H1 (cell line): ENCODE measurements at regions not wholly inside any gene's neighbourhood (a gene's known extent, or its start where the extent isn't known, plus 50 kb on each side); places are given as distances from the start of the nearest gene placed in this dataset.

Experiments used
- CTCF ChIA-PET: fragments of 300-600 bp; sonication (Branson Sonifier 250); formaldehyde crosslinking; loops from one replicate; lab custom pipeline; 2021; ENCODE audit not compliant: partially characterized antibody; lab: Charles Lee
- POLR2A ChIA-PET: fragments of 300-600 bp; sonication (Branson Sonifier 250); formaldehyde crosslinking; loops from one replicate; lab custom pipeline; 2021; ENCODE audit warnings: inconsistent platforms; ENCODE audit not compliant: partially characterized antibody; lab: Charles Lee
- DNase-seq, 2 experiments: peaks; one replicate each; pipeline versions ENCODE4 v3.0.0 to v3.0.0-alpha.2; 2010 to 2022; ENCODE audit warnings: low spot score in 2 of 2, low read depth in 1 of 2, mixed read lengths in 1 of 2
- FAIRE-seq: peaks from 2 replicates; lab custom pipeline; 2011; peaks lifted over from hg19 to GRCh38; lab: Jason Lieb, UNC
- H2AFZ ChIP-seq: 2 replicates; pipeline ENCODE4 v1.8.1; 2012; ENCODE audit warnings: low read length, inconsistent platforms
- H2AK5ac ChIP-seq: 2 replicates; pipeline ENCODE4 v1.6.1; 2013; ENCODE audit warnings: low read depth, low read length
- H2BK120ac ChIP-seq: replicated peaks from 2 replicates; pipeline ENCODE3; 2013; ENCODE audit warnings: low read depth, low read length, inconsistent platforms
- H2BK12ac ChIP-seq: 2 replicates; pipeline ENCODE4 v1.6.1; 2013; ENCODE audit warnings: low read depth, low read length
- H2BK15ac ChIP-seq: 2 replicates; pipeline ENCODE4 v1.6.1; 2013; ENCODE audit warnings: low read length
- H2BK20ac ChIP-seq: 2 replicates; pipeline ENCODE4 v1.6.1; 2013; ENCODE audit warnings: low read length
- H2BK5ac ChIP-seq: 2 replicates; pipeline ENCODE4 v1.6.1; 2013; ENCODE audit warnings: low read depth, low read length
- H3K14ac ChIP-seq: 2 replicates; pipeline ENCODE4 v1.6.1; 2013; ENCODE audit warnings: inconsistent platforms; ENCODE audit not compliant: insufficient read length
- H3K18ac ChIP-seq: 2 replicates; pipeline ENCODE4 v1.6.1; 2013; ENCODE audit warnings: low read length; ENCODE audit errors: extremely low read depth
- H3K23ac ChIP-seq: 2 replicates; pipeline ENCODE4 v1.6.1; 2013; ENCODE audit warnings: inconsistent platforms; ENCODE audit not compliant: insufficient read length
- H3K23me2 ChIP-seq: 2 replicates; pipeline ENCODE4 v1.6.1; 2013; ENCODE audit warnings: low read depth, low read length
- H3K27ac ChIP-seq: 2 replicates; pipeline ENCODE4 v1.6.1; 2011; ENCODE audit warnings: low read depth, low read length, inconsistent platforms
- H3K27me3 ChIP-seq, 4 experiments: replicated peaks in 1 of 4; 1 replicate in 1 of 4; 2 replicates in 3 of 4; pipeline versions ENCODE4 v1.6.1 to v1.8.1; 2011 to 2013; ENCODE audit warnings: low read length in 3 of 4, mild to moderate bottlenecking in 3 of 4, inconsistent platforms in 2 of 4, mixed read lengths in 2 of 4, moderate library complexity in 1 of 4; ENCODE audit not compliant: control insufficient read depth in 3 of 4, insufficient read depth in 3 of 4; ENCODE audit errors: extremely low read depth in 1 of 4
- H3K36me3 ChIP-seq, 4 experiments: 2 replicates each; pipeline versions ENCODE4 v1.6.1 to v1.8.1; 2011 to 2013; ENCODE audit warnings: mild to moderate bottlenecking in 4 of 4, low read length in 3 of 4, moderate library complexity in 2 of 4, control low read depth in 1 of 4, inconsistent platforms in 1 of 4; ENCODE audit not compliant: insufficient read depth in 4 of 4, control insufficient read depth in 2 of 4
- H3K4ac ChIP-seq: replicated peaks from 2 replicates; pipeline ENCODE3; 2013; ENCODE audit warnings: low read length, low read depth, mixed read lengths, inconsistent platforms; ENCODE audit not compliant: insufficient read length
- H3K4me1 ChIP-seq, 4 experiments: replicated peaks in 1 of 4; 1 replicate in 1 of 4; 2 replicates in 3 of 4; pipeline versions ENCODE4 v1.6.1 to v1.8.1; 2011 to 2013; ENCODE audit warnings: low read length in 3 of 4, inconsistent platforms in 2 of 4, mixed read lengths in 1 of 4; ENCODE audit not compliant: insufficient read depth in 4 of 4, control insufficient read depth in 3 of 4
- H3K4me2 ChIP-seq, 2 experiments: 2 replicates each; pipeline versions ENCODE4 v1.6.1 to v1.8.1; 2011 to 2013; ENCODE audit warnings: low read depth in 2 of 2, low read length in 2 of 2, control low read depth in 1 of 2, inconsistent platforms in 1 of 2, mild to moderate bottlenecking in 1 of 2; ENCODE audit not compliant: insufficient read depth in 1 of 2
- H3K4me3 ChIP-seq, 4 experiments: fragments of 200-600, 300-600 bp in 1 of 4; sonication (generic), shearing (Covaris generic), sonication (Bioruptor Twin) in 1 of 4; 2 replicates each; pipeline versions ENCODE4 v1.5.1 to v1.8.1; 2011 to 2016; ENCODE audit warnings: low read length in 4 of 4, low read depth in 3 of 4, control low read depth in 2 of 4, inconsistent platforms in 2 of 4, mild to moderate bottlenecking in 2 of 4, mixed read lengths in 1 of 4, moderate library complexity in 1 of 4; ENCODE audit not compliant: insufficient read depth in 2 of 4; ENCODE audit errors: extremely low read depth in 1 of 4
- H3K56ac ChIP-seq: replicated peaks from 2 replicates; pipeline ENCODE3; 2013; ENCODE audit warnings: low read depth, mild to moderate bottlenecking, mixed read lengths, low read length, inconsistent platforms; ENCODE audit not compliant: insufficient read length
- H3K79me1 ChIP-seq: 2 replicates; pipeline ENCODE4 v1.6.1; 2013; ENCODE audit warnings: low read depth, low read length, control low read depth
- H3K79me2 ChIP-seq, 2 experiments: 2 replicates each; pipeline versions ENCODE4 v1.6.1 to v1.8.1; 2012 to 2013; ENCODE audit warnings: low read length in 2 of 2, mild to moderate bottlenecking in 2 of 2, inconsistent platforms in 1 of 2; ENCODE audit not compliant: insufficient read depth in 2 of 2, control insufficient read depth in 1 of 2
- H3K9ac ChIP-seq, 4 experiments: replicated peaks in 1 of 4; 1 replicate in 1 of 4; 2 replicates in 3 of 4; pipeline versions ENCODE4 v1.6.1 to v1.8.1; 2011 to 2013; ENCODE audit warnings: low read depth in 3 of 4, low read length in 3 of 4, control low read depth in 2 of 4, mild to moderate bottlenecking in 2 of 4, moderate library complexity in 2 of 4, inconsistent platforms in 1 of 4; ENCODE audit errors: extremely low read depth in 1 of 4
- H3K9me3 ChIP-seq, 2 experiments: 2 replicates each; pipeline versions ENCODE4 v1.6.1 to v1.8.1; 2012 to 2013; ENCODE audit warnings: mild to moderate bottlenecking in 2 of 2, moderate library complexity in 2 of 2, control low read depth in 1 of 2, inconsistent platforms in 1 of 2, low read depth in 1 of 2, low read length in 1 of 2, mixed read lengths in 1 of 2; ENCODE audit not compliant: insufficient read depth in 2 of 2
- H4K20me1 ChIP-seq, 2 experiments: replicated peaks in 1 of 2; 2 replicates each; pipeline versions ENCODE3 to v1.8.1; 2011 to 2013; ENCODE audit warnings: inconsistent platforms in 2 of 2, low read length in 2 of 2, mild to moderate bottlenecking in 1 of 2; ENCODE audit not compliant: insufficient read depth in 2 of 2, control insufficient read depth in 1 of 2
- H4K5ac ChIP-seq: 2 replicates; pipeline ENCODE4 v1.6.1; 2013; ENCODE audit warnings: low read length, low read depth, mixed read lengths, inconsistent platforms; ENCODE audit not compliant: insufficient read length
- H4K8ac ChIP-seq: 2 replicates; pipeline ENCODE4 v1.8.0; 2013; ENCODE audit warnings: mild to moderate bottlenecking, moderate library complexity, low read length, inconsistent platforms; ENCODE audit not compliant: insufficient read depth; ENCODE audit errors: extremely low read depth
- H4K91ac ChIP-seq: replicated peaks from 2 replicates; pipeline ENCODE3; 2013; ENCODE audit warnings: low read length, mixed read lengths, inconsistent platforms; ENCODE audit not compliant: insufficient read length
- SP1 ChIP-seq: IDR thresholded peaks from 2 replicates; pipeline ENCODE4 v1.6.1; 2011; ENCODE audit warnings: low read depth, low read length
- ZNF274 ChIP-seq: IDR thresholded peaks from 2 replicates; pipeline ENCODE4 v1.7.0; 2012; ENCODE audit warnings: low read length, borderline replicate concordance; ENCODE audit errors: extremely low read depth
- WGBS, 2 experiments: shearing (Covaris generic) in 1 of 2; methylation state at CpG; one replicate each; pipeline versions ENCODE4 v1.1.6 to v1.1.7; 2013 to 2015; ENCODE audit warnings: low lambda C conversion rate in 2 of 2, mixed read lengths in 2 of 2, inconsistent platforms in 1 of 2, low coverage in 1 of 2, missing lambda C conversion rate in 1 of 2; ENCODE audit not compliant: insufficient replicate concordance in 2 of 2, insufficient coverage in 1 of 2, insufficient read length in 1 of 2; ENCODE audit errors: extremely low coverage in 1 of 2, missing lambda C conversion rate in 1 of 2; 5-methylcytosine and 5-hydroxymethylcytosine counted together

- no peaks in the 10 kb centered on the region for H3K27me3 ChIP-seq
- POLR2A ChIA-PET: no interaction called here
- no peak overlapping the region for H2BK20ac ChIP-seq
- H3K23me2 ChIP-seq: no peaks in the 10 kb centered on the region
- H3K18ac ChIP-seq: no peak overlapping the region
- H3K14ac ChIP-seq: no peak overlapping the region
- H3K23ac ChIP-seq: no peak overlapping the region
- no peaks in the 10 kb centered on the region for H3K79me2 ChIP-seq
- no peak overlapping the region for H2BK5ac ChIP-seq
- no peak overlapping the region for H4K8ac ChIP-seq
- no peak overlapping the region for H2AK5ac ChIP-seq
- no peak overlapping the region for H4K5ac ChIP-seq
- H3K36me3 ChIP-seq: no peaks in the 10 kb centered on the region
- CTCF ChIA-PET: interaction anchor here (0.5 to 1.8 kb wide), 3 partner anchors 11 to 542 kb away, joined by 3 to 6 read pairs (median 4); no protein-coding TSS in a partner anchor
- H4K91ac ChIP-seq: no peak overlapping the region
- no peak overlapping the region for H3K9ac ChIP-seq
- H3K79me1 ChIP-seq: no peaks in the 10 kb centered on the region
- no peak overlapping the region for H3K27ac ChIP-seq
- H2BK120ac ChIP-seq: no peak overlapping the region
- no peak overlapping the region for H3K4me3 ChIP-seq
- DNase-seq (no peak), FAIRE-seq (no peak)
- 94% methylated on average over 3 of the region's 4 CpGs; no CpG with 5 or more reads in 1 of the 2 experiments for WGBS, 2 experiments
- no peak overlapping the region for H3K4ac ChIP-seq
- H2BK15ac ChIP-seq: no peak overlapping the region
- no peak overlapping the region for H3K4me2 ChIP-seq
- no peaks in the 10 kb centered on the region for H3K4me1 ChIP-seq
- H3K9me3 ChIP-seq: no peaks in the 10 kb centered on the region
- no peak overlapping the region for H3K56ac ChIP-seq
- peak overlapping the region; percentile 52; the same call in 1 of the 2 replicates for H2AFZ ChIP-seq
- H4K20me1 ChIP-seq: no peaks in the 10 kb centered on the region
- H2BK12ac ChIP-seq: no peak overlapping the region
- no peak for TF ChIP-seq ZNF274
- TF ChIP-seq SP1: no peak
Measured at GRCh38 chr4:27215220-27215826, 354.7 kb downstream of the STIM2 start.
